ENCODE measurements at regions not wholly inside any gene's neighbourhood (a gene's known extent, or its start where the extent isn't known, plus 50 kb on each side); places are given as distances from the start of the nearest gene placed in this dataset.

DNA sequence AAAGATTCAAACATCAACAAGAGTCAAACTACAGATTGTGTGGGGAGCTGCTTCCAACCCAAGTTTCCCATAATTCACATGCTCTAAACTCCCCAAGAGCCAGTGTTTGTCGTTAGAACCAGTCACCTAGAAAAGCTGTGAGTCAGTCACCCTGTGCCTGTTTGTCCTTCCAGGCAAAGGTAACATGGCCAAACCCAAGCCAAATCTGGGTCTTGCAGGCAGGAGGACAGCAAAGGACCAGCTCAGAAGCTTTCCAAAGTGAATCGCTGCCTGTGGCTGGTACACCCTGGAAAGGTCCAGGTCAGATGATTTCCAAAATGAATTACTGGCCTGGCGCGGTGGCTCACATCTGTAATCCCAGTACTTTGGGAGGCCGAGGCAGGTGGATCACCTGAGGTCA, 251.5 kb downstream of the FAM43A start:
- POLR2A ChIA-PET = no interaction called here
- no peak for TF ChIP-seq SALL1 (CRISPR knock-in tag; IDR thresholded peaks at IDR 0.05)
- TF ChIP-seq, protein P1, sequence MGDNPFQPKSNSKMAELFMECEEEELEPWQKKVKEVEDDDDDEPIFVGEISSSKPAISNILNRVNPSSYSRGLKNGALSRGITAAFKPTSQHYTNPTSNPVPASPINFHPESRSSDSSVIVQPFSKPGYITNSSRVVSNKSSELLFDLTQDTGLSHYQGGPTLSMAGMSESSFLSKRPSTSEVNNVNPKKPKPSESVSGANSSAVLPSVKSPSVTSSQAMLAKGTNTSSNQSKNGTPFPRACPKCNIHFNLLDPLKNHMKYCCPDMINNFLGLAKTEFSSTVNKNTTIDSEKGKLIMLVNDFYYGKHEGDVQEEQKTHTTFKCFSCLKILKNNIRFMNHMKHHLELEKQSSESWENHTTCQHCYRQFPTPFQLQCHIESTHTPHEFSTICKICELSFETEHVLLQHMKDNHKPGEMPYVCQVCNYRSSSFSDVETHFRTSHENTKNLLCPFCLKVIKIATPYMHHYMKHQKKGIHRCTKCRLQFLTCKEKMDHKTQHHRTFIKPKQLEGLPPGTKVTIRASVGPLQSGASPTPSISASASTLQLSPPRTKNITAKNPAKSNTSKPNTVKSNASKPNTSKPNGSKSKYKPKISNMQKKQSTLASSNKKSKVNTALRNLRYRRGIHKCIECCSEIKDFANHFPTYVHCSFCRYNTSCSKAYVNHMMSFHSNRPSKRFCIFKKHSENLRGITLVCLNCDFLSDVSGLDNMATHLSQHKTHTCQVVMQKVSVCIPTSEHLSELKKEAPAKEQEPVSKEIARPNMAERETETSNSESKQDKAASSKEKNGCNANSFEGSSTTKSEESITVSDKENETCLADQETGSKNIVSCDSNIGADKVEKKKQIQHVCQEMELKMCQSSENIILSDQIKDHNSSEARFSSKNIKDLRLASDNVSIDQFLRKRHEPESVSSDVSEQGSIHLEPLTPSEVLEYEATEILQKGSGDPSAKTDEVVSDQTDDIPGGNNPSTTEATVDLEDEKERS (CRISPR knock-in tag; IDR thresholded peaks at IDR 0.05) = no peak
- TF ChIP-seq ZNF430 (CRISPR knock-in tag; IDR thresholded peaks at IDR 0.05) = no peak
- Histone ChIP-seq H2AFZ (ENCODE audit: low read length) (no peak overlapping the region), H3K9ac (ENCODE audit: insufficient read depth, low read depth, low read length) (no peak overlapping the region), H3K4me3 (replicated peaks in 1 of 3; ENCODE audit: insufficient read depth in 1 of 3, low read depth in 2 of 3, low read length in 3 of 3) (no peak overlapping the region), H3K27me3 (ENCODE audit: control insufficient read depth in 1 of 2, insufficient read depth in 2 of 2, low read length in 2 of 2) (peaks cover 0 to 53% of the 10 kb centered on the region in 2 experiments; a peak in 3 of 5 replicates), H3K9me3 (ENCODE audit: low read length) (no peaks in the 10 kb centered on the region; the same call in 1 of the 2 replicates), H3K4me1 (ENCODE audit: insufficient read depth, low read length) (no peaks in the 10 kb centered on the region), H3K4me2 (ENCODE audit: low read depth, low read length) (no peak overlapping the region), H3K36me3 (replicated peaks in 1 of 2; ENCODE audit: control insufficient read depth in 1 of 2, insufficient read depth in 2 of 2, low read length in 2 of 2) (no peaks in the 10 kb centered on the region), H3K27ac (ENCODE audit: extremely low read length, insufficient read depth, low read length) (no peak overlapping the region), H4K20me1 (ENCODE audit: insufficient read depth, low read length) (no peaks in the 10 kb centered on the region), H3K79me2 (ENCODE audit: insufficient read depth, low read length) (no peaks in the 10 kb centered on the region)
- FAIRE-seq (no peak), ATAC-seq (no peak), DNase-seq (ENCODE audit: low spot score) (no peak)
- intact Hi-C loops (cut with micrococcal nuclease; ENCODE audit: unreplicated experiment) (no loop called here), in situ Hi-C loops (cut with HindIII; ENCODE audit: extremely low pct_ligation_motif_present, low pct_unique_long_range_greater_than_20kb) (no loop called here)
- 56% methylated on average over 5 of the region's 5 CpGs for WGBS (ENCODE audit: low lambda C conversion rate)
- BruUV-seq (replicated peaks) = no TSS peak
- CTCF ChIA-PET (ENCODE audit: low intra/inter-chr PET ratio, low total read pairs) = no interaction called here

DNA sequence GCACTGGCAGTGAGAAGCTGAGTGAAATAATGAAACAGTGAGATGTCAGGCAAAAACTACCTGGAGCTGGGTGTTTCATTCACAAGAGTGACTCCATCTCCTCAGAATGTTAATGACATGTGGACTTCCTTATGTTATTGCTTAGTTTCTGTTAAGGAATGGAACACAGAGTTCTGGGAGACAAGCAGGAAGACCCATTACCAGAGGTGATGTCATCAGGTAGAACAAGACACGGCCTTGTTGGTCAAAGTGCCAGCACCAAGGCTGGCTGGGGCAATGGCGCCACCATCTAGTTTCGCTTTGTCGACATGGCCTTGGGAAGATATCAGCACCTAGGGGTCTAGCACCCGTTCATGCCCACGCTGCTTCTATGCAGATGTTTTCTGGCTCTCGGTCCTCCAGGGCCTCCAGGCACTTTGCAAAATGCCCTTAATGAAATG, 252.2 kb downstream of the FAM43A start:
- H3K79me2 ChIP-seq (ENCODE audit: insufficient read depth, low read length) = no peaks in the 10 kb centered on the region
- ChIA-PET POLR2A (no interaction called here), CTCF (ENCODE audit: low intra/inter-chr PET ratio, low total read pairs) (no interaction called here)
- ATAC-seq (no peak), DNase-seq (ENCODE audit: low spot score) (no peak), FAIRE-seq (no peak)
- H4K20me1 ChIP-seq (ENCODE audit: insufficient read depth, low read length) = no peaks in the 10 kb centered on the region
- BruUV-seq (replicated peaks) = no TSS peak
- no peaks in the 10 kb centered on the region for H3K4me1 ChIP-seq (ENCODE audit: insufficient read depth, low read length)
- H3K4me2 ChIP-seq (ENCODE audit: low read depth, low read length) = no peak overlapping the region
- H3K27me3 ChIP-seq (ENCODE audit: control insufficient read depth in 1 of 2, insufficient read depth in 2 of 2, low read length in 2 of 2) = peaks cover 0 to 45% of the 10 kb centered on the region in 2 experiments; a peak in 3 of 5 replicates
- TF ChIP-seq ATF7 (IDR thresholded peaks at IDR 0.05) (peak; percentile 73), ATF7 (CRISPR knock-in tag; IDR thresholded peaks at IDR 0.05) (no peak), AGO2 (optimal IDR thresholded peaks at IDR 0.05; ENCODE audit: low read depth, low read length) (no peak)
- no peak overlapping the region for H3K4me3 ChIP-seq (replicated peaks in 1 of 3; ENCODE audit: insufficient read depth in 1 of 3, low read depth in 2 of 3, low read length in 3 of 3)
- intact Hi-C loops (cut with micrococcal nuclease; ENCODE audit: unreplicated experiment) = no loop called here
- no peak overlapping the region for H2AFZ ChIP-seq (ENCODE audit: low read length)
- H3K9ac ChIP-seq (ENCODE audit: insufficient read depth, low read depth, low read length) = no peak overlapping the region
- H3K27ac ChIP-seq (ENCODE audit: extremely low read length, insufficient read depth, low read length) = no peak overlapping the region
- in situ Hi-C loops (cut with HindIII; ENCODE audit: extremely low pct_ligation_motif_present, low pct_unique_long_range_greater_than_20kb) = no loop called here
- WGBS (ENCODE audit: low lambda C conversion rate) = 58% methylated on average over 7 of the region's 7 CpGs
- no peaks in the 10 kb centered on the region for H3K36me3 ChIP-seq (replicated peaks in 1 of 2; ENCODE audit: control insufficient read depth in 1 of 2, insufficient read depth in 2 of 2, low read length in 2 of 2)
- H3K9me3 ChIP-seq (ENCODE audit: low read length) = no peaks in the 10 kb centered on the region; the same call in 1 of the 2 replicates
